ENCODE measurements at regions not wholly inside any gene's neighbourhood (a gene's known extent, or its start where the extent isn't known, plus 50 kb on each side); places are given as distances from the start of the nearest gene placed in this dataset. TPM values are rescaled to one million over a fixed set of nuclear protein-coding genes. Genes with fewer than 3 reads are reported as not detected.

DNA sequence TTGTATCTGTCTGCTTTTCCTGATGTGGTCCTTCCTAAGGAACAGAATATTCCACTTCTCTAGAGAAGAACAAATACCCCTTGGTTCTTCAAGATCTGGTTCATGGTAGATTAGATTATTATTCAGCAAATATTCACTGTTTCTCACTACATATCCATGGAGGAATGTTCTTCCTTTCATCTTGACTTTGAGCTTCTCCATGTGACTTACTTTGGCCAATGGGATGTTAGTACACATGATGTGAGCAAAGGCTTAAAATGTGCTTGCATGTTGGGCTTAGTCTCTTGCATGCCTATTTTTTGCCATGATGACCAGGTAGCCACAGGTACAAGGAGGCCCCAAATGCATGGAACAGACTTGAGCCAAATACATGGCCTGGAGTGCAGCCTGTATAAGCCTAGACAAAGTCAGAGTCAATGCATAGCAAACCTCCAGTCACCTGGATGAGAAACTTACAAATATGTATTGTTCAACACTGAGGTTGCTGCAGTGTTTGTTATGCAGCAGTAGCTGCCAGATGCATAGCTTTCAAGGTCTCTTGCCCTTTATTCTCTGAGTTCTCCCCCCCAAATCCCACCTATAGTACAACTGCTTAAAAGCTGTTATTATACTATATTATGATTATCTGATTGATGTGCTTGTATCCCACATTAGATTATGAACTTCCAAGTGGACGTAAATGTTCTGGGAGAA lies 50.0 kb upstream of the CHD6 start (continued):
- TF ChIP-seq, protein P1, sequence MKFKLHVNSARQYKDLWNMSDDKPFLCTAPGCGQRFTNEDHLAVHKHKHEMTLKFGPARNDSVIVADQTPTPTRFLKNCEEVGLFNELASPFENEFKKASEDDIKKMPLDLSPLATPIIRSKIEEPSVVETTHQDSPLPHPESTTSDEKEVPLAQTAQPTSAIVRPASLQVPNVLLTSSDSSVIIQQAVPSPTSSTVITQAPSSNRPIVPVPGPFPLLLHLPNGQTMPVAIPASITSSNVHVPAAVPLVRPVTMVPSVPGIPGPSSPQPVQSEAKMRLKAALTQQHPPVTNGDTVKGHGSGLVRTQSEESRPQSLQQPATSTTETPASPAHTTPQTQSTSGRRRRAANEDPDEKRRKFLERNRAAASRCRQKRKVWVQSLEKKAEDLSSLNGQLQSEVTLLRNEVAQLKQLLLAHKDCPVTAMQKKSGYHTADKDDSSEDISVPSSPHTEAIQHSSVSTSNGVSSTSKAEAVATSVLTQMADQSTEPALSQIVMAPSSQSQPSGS (IDR thresholded peaks at IDR 0.05; ENCODE audit: low read length), result no peak
- TF ChIP-seq TAF7 (optimal IDR thresholded peaks at IDR 0.05; ENCODE audit: borderline replicate concordance, low read depth, low read length), result no peak
- TF ChIP-seq BCL11A (IDR thresholded peaks at IDR 0.05; ENCODE audit: low read depth in 2 of 2, low read length in 2 of 2), result no peak
- TF ChIP-seq HDAC6 (IDR thresholded peaks at IDR 0.05; ENCODE audit: low read depth, low read length), result no peak
- TF ChIP-seq BRCA1 (IDR thresholded peaks at IDR 0.05; ENCODE audit: low read depth, low read length), result no peak
- TF ChIP-seq EGR1 (IDR thresholded peaks at IDR 0.05; ENCODE audit: borderline replicate concordance, low read depth, low read length), result no peak
- no peak for TF ChIP-seq FOSL1 (IDR thresholded peaks at IDR 0.05; ENCODE audit: insufficient read depth, low read depth, low read length)
- TF ChIP-seq CBX5 (IDR thresholded peaks at IDR 0.05; ENCODE audit: low read depth, low read length), result no peak
- TF ChIP-seq SIN3A (conservative IDR thresholded peaks at IDR 0.05 in 1 of 2, IDR thresholded peaks at IDR 0.05 in 1 of 2; ENCODE audit: low read depth in 1 of 2, low read length in 2 of 2), result no peak

Small RNA genes in the stretch of these regions (small RNA-seq; reads per million reads assigned to genes)
- gene RF00568 (ENCODE audit: insufficient read depth) (not detected), gene RNU6-1018P (ENCODE audit: insufficient read depth) (not detected)

Data from H1 (cell line).